Stomach (tissue), 8 donors: ENCODE measurements at regions not wholly inside any gene's neighbourhood (a gene's known extent, or its start where the extent isn't known, plus 50 kb on each side); places are given as distances from the start of the nearest gene placed in this dataset.

Experiments used
- DNase-seq, 2 donors: peaks; one replicate each; pipeline versions ENCODE4 v3.0.0 to v3.0.0-alpha.2; 2013 to 2019
- H3K27ac ChIP-seq, 5 donors: fragments of 200-600 bp in 4 of 5; sonication (generic) in 4 of 5; one replicate each; pipeline ENCODE4 v1.5.1; 2013 to 2019; ENCODE audit warnings: mild to moderate bottlenecking in 1 of 5, moderate library complexity in 1 of 5
- H3K27me3 ChIP-seq, 3 donors: fragments of 200-600 bp; sonication (generic); one replicate each; pipeline ENCODE4 v1.5.1; 2017 to 2019; ENCODE audit warnings: mixed run types in 1 of 3
- H3K36me3 ChIP-seq, 4 donors: fragments of 200-600 bp; sonication (generic); 1 replicate in 3 of 4; 2 replicates in 1 of 4; pipeline ENCODE4 v1.5.1; 2016 to 2019
- H3K4me1 ChIP-seq, 4 donors: fragments of 200-600 bp; sonication (generic); one replicate each; pipeline ENCODE4 v1.5.1; 2016 to 2019
- H3K4me3 ChIP-seq, 4 donors: fragments of 200-600 bp; sonication (generic) in 3 of 4; one replicate each; pipeline ENCODE4 v1.5.1; 2016 to 2019; ENCODE audit warnings: mild to moderate bottlenecking in 1 of 4
- H3K9me3 ChIP-seq, 4 donors: fragments of 200-600 bp; sonication (generic); one replicate each; pipeline ENCODE4 v1.5.1; 2016 to 2019
- CTCF ChIP-seq, 7 experiments: fragments of 450-650 bp in 4 of 7; fragments of 200-600 bp in 3 of 7; sonication (generic) in 3 of 7; IDR thresholded peaks; one replicate each; pipeline ENCODE4 v1.5.1; 2016 to 2019; ENCODE audit warnings: antibody characterized with exemption in 7 of 7, control low read depth in 2 of 7, mild to moderate bottlenecking in 1 of 7
- EP300 ChIP-seq: sonication (generic); formaldehyde crosslinking; IDR thresholded peaks from one replicate; pipeline ENCODE4 v1.6.1; 2017; ENCODE audit warnings: antibody characterized with exemption
- POLR2A ChIP-seq, 4 donors: fragments of 450-650 bp; IDR thresholded peaks; one replicate each; pipeline ENCODE4 v1.6.1; 2016; ENCODE audit warnings: antibody characterized with exemption in 4 of 4, control low read depth in 2 of 4, mild to moderate bottlenecking in 1 of 4, moderate library complexity in 1 of 4
- POLR2AphosphoS5 ChIP-seq, 3 donors: sonication (generic); formaldehyde crosslinking; IDR thresholded peaks; one replicate each; pipeline ENCODE4 v1.6.1; 2016; ENCODE audit warnings: antibody characterized with exemption in 3 of 3
- WGBS, 5 donors: extraction: QIAGEN DNeasy Blood & Tissue Kit in 3 of 5; methylation state at CpG; one replicate each; pipeline versions ENCODE4 v1.1.5 to v1.1.7; 2013 to 2018; 5-methylcytosine and 5-hydroxymethylcytosine counted together
- intact Hi-C: fragments of 100-400 bp; cut with DNase I; formaldehyde crosslinking; loops from one replicate; pipeline ENCODE4 v1.15.1; 2023; ENCODE audit warnings: low total_unique reads
- donor health status: healthy with polysubstance abuse.
- donor health status: Bipolar disorder and iron deficiency.
- donor health status: healthy.

- peaks cover 0 to 15% (median 15%) of the 10 kb centered on the region in 3 donors for H3K27me3 ChIP-seq
- H3K4me3 ChIP-seq: no peak overlapping the region
- intact Hi-C loops: no loop called here
- no peak overlapping the region for H3K27ac ChIP-seq
- H3K9me3 ChIP-seq: no peaks in the 10 kb centered on the region
- DNase-seq: no peak
- H3K36me3 ChIP-seq: no peaks in the 10 kb centered on the region
- TF ChIP-seq POLR2A (IDR thresholded peaks at IDR 0.05) (no peak), CTCF (IDR thresholded peaks at IDR 0.05) (no peak), POLR2AphosphoS5 (IDR thresholded peaks at IDR 0.05) (no peak), EP300 (no peak)
- peaks cover 12 to 16% (median 15%) of the 10 kb centered on the region in 4 donors for H3K4me1 ChIP-seq
- WGBS, 5 donors: 63 to 80% (median 75%) methylated on average over 2 of the region's 2 CpGs
Observed at GRCh38 chr4:175997291-175997690, 68.3 kb upstream of the WDR17 start.

GRCh38 chr4:175998782-175999181 is 66.9 kb upstream of the WDR17 start:
- Histone ChIP-seq H3K27me3 (peaks cover 0 to 25% (median 18%) of the 10 kb centered on the region in 3 donors), H3K4me1 (peaks cover 12 to 21% (median 18%) of the 10 kb centered on the region in 4 donors), H3K9me3 (no peaks in the 10 kb centered on the region), H3K36me3 (no peaks in the 10 kb centered on the region), H3K4me3 (no peak overlapping the region), H3K27ac (no peak overlapping the region)
- DNase-seq: no peak
- TF ChIP-seq EP300 (no peak), POLR2AphosphoS5 (IDR thresholded peaks at IDR 0.05) (no peak), POLR2A (IDR thresholded peaks at IDR 0.05) (no peak), CTCF (IDR thresholded peaks at IDR 0.05) (no peak)
- intact Hi-C loops: no loop called here

DNA sequence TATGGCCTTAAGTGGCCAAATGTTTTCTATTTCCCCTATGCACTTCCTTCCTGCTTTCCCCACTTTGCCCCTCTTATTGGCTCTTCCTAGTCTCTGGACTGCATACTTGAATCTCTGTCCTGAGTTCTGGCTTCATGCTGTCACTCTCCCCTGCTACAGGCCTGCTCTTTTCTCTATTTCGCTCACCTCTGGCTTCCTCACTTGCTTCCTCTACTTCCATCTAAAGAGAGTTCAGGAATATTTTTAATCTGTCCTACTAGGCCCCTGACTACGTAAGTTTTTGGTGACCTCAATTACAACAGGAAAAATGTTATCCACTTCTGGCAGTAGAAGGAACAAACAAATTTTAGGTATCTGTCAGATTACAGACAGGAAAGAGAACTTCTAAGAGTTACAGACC is 65.7 kb upstream of the WDR17 start:
- DNase-seq: no peak
- no peak overlapping the region for H3K4me3 ChIP-seq
- no peak overlapping the region for H3K27ac ChIP-seq
- H3K9me3 ChIP-seq: no peaks in the 10 kb centered on the region
- H3K36me3 ChIP-seq: no peaks in the 10 kb centered on the region
- 80 to 89% (median 84%) methylated on average over 2 of the region's 2 CpGs for WGBS, 5 donors
- intact Hi-C loops: no loop called here
- TF ChIP-seq POLR2A (IDR thresholded peaks at IDR 0.05) (no peak), POLR2AphosphoS5 (IDR thresholded peaks at IDR 0.05) (no peak), CTCF (IDR thresholded peaks at IDR 0.05) (no peak), EP300 (no peak)
- H3K4me1 ChIP-seq: peaks cover 12 to 21% (median 18%) of the 10 kb centered on the region in 4 donors
- H3K27me3 ChIP-seq: peaks cover 0 to 25% (median 18%) of the 10 kb centered on the region in 3 donors

DNA sequence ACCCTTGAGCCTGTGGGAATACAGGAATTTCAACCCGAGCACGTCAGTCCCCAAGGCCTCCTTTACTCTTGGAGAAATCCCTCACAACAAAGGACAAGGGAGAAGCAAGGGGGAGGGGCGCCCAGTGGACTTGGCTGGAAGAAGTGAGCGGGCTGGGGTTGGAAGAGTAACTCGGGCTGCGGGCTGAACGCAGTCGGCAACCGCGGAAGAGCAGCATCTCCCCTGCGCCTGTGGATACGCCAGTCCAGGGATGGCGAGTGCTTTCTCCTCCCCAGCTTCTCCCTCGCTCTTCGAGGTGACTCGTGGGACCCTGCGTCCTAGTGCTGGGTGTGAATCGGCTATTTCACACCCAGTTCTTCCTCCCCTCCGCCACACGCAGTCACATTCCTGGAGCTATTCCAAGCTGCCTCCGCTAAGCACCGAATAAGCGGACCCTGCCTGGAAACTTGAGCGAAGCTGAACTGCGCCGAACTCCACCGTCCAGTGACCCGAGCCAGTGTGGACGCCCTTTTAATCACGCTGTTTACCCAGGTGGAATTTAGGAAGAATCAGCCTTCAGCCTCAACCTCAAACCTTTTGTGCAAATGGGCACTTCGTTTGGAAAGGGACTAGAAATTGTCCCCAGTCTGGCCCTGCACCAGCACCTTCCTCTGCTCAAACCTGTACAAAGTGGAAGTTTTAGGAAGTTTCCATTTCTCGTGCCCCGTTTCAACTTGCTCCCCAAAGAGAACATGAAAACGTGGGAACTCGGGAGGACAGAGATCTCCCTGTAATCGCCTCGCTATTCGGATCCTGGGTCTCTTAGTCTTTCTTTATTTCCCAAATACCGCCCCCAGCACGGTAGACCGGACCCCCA is 64.3 kb upstream of the WDR17 start:
- 3 to 5% (median 4%) methylated on average over 35 to 41 of the region's 41 CpGs for WGBS, 5 donors

More for the DNA sequence above, 64.3 kb upstream of the WDR17 start:
- intact Hi-C loops: no loop called here
- Histone ChIP-seq H3K4me3 (peak overlapping the region; percentile 45 to 79 (median 59)), H3K4me1 (peaks cover 12 to 21% (median 18%) of the 10 kb centered on the region in 4 donors), H3K9me3 (no peaks in the 10 kb centered on the region), H3K27ac (no peak overlapping the region), H3K36me3 (no peaks in the 10 kb centered on the region), H3K27me3 (peaks cover 0 to 25% (median 18%) of the 10 kb centered on the region in 3 donors)
- TF ChIP-seq EP300: no peak
- no peak for TF ChIP-seq POLR2AphosphoS5 (IDR thresholded peaks at IDR 0.05)
- TF ChIP-seq POLR2A (IDR thresholded peaks at IDR 0.05): no peak
- no peak for TF ChIP-seq CTCF (IDR thresholded peaks at IDR 0.05)
- DNase-seq: peak in 1 of 2 donors; percentile 70
